Gastroesophageal sphincter (tissue), 4 donors: ENCODE measurements at regions not wholly inside any gene's neighbourhood (a gene's known extent, or its start where the extent isn't known, plus 50 kb on each side); places are given as distances from the start of the nearest gene placed in this dataset.

Source experiments
- ATAC-seq: fragments of 150-250 bp; one replicate; pipeline ENCODE4 v1.9.1; 2016; ENCODE audit warnings: mild to moderate bottlenecking, moderate library complexity
- H3K27ac ChIP-seq, 4 donors: fragments of 200-600 bp; sonication (generic) in 3 of 4; 1 replicate in 3 of 4; 2 replicates in 1 of 4; pipeline ENCODE4 v1.5.1; 2016 to 2019
- H3K27me3 ChIP-seq: fragments of 200-600 bp; sonication (generic); one replicate; pipeline ENCODE4 v1.5.1; 2019
- H3K36me3 ChIP-seq, 2 donors: fragments of 200-600 bp; sonication (generic); one replicate each; pipeline ENCODE4 v1.5.1; 2019; ENCODE audit warnings: control low read depth in 1 of 2
- H3K4me1 ChIP-seq, 3 donors: fragments of 200-600 bp; sonication (generic); 1 replicate in 2 of 3; 2 replicates in 1 of 3; pipeline ENCODE4 v1.5.1; 2016 to 2019; ENCODE audit warnings: control low read depth in 2 of 3
- H3K4me3 ChIP-seq, 2 donors: fragments of 200-600 bp; sonication (generic); one replicate each; pipeline ENCODE4 v1.5.1; 2019; ENCODE audit warnings: mild to moderate bottlenecking in 1 of 2, moderate library complexity in 1 of 2
- H3K9me3 ChIP-seq, 3 donors: fragments of 200-600 bp; sonication (generic); one replicate each; pipeline ENCODE4 v1.5.1; 2017 to 2019; ENCODE audit warnings: control low read depth in 2 of 3
- CTCF ChIP-seq, 4 experiments: fragments of 200-600 bp in 2 of 4; fragments of 450-650 bp in 2 of 4; sonication (generic) in 1 of 4; IDR thresholded peaks; one replicate each; pipeline ENCODE4 v1.5.1; 2017 to 2019; ENCODE audit warnings: antibody characterized with exemption in 4 of 4, mild to moderate bottlenecking in 2 of 4, moderate library complexity in 2 of 4
- EP300 ChIP-seq: sonication (generic); formaldehyde crosslinking; IDR thresholded peaks from one replicate; pipeline ENCODE4 v1.6.1; 2017; ENCODE audit warnings: antibody characterized with exemption, mild to moderate bottlenecking
- POLR2A ChIP-seq, 2 donors: fragments of 450-650 bp; IDR thresholded peaks; one replicate each; pipeline ENCODE4 v1.6.1; 2017; ENCODE audit warnings: antibody characterized with exemption in 2 of 2, mild to moderate bottlenecking in 2 of 2, moderate library complexity in 1 of 2
- POLR2AphosphoS5 ChIP-seq: sonication (generic); formaldehyde crosslinking; IDR thresholded peaks from one replicate; pipeline ENCODE4 v1.6.1; 2017; ENCODE audit warnings: antibody characterized with exemption
- WGBS, 2 donors: methylation state at CpG; one replicate each; pipeline ENCODE4 v1.1.5; 2018; ENCODE audit warnings: low coverage in 1 of 2; 5-methylcytosine and 5-hydroxymethylcytosine counted together

GRCh38 chr11:80327956-80328614 lies 887.3 kb upstream of the TENM4 start:
- no peak overlapping the region for H3K4me3 ChIP-seq
- no peak for ATAC-seq
- no peak overlapping the region for H3K27ac ChIP-seq
- no peaks in the 10 kb centered on the region for H3K9me3 ChIP-seq
- WGBS, 2 donors = 68 to 71% methylated on average over 2 to 4 of the region's 4 CpGs
- H3K4me1 ChIP-seq = no peaks in the 10 kb centered on the region
- no peaks in the 10 kb centered on the region for H3K36me3 ChIP-seq
- TF ChIP-seq POLR2AphosphoS5 (no peak), CTCF (IDR thresholded peaks at IDR 0.05) (no peak), EP300 (no peak)
- no peaks in the 10 kb centered on the region for H3K27me3 ChIP-seq

GRCh38 chr11:80321786-80322185 lies 881.0 kb upstream of the TENM4 start:
- Histone ChIP-seq H3K4me1 (no peaks in the 10 kb centered on the region), H3K36me3 (no peaks in the 10 kb centered on the region), H3K4me3 (no peak overlapping the region), H3K27me3 (no peaks in the 10 kb centered on the region), H3K9me3 (no peaks in the 10 kb centered on the region), H3K27ac (no peak overlapping the region)
- ATAC-seq = no peak
- 35 to 40% methylated on average over 2 of the region's 2 CpGs for WGBS, 2 donors
- TF ChIP-seq EP300 (no peak), POLR2A (IDR thresholded peaks at IDR 0.05) (no peak), POLR2AphosphoS5 (no peak), CTCF (IDR thresholded peaks at IDR 0.05) (no peak)

DNA sequence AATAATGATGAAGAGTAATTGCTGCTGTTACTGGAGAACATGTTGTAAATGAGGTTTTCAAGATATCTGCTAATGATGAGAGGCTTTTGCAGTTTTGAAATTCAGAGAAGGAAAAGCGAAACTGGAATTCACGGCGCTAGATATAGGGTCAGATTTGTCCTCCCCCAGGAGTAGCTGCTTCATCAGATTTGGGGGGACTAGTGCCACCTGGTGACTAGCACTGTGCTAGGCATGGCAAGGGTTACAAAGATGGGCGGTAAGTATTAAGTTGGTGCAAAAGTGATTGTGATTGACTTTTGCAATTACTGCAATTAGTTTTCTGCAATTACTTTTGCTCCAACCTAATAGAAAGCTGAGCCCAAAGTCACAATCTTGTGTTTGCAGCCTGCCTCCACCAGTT lies 879.9 kb upstream of the TENM4 start:
- Histone ChIP-seq H3K36me3 (no peaks in the 10 kb centered on the region), H3K4me3 (no peak overlapping the region), H3K4me1 (no peaks in the 10 kb centered on the region), H3K27ac (no peak overlapping the region), H3K27me3 (no peaks in the 10 kb centered on the region), H3K9me3 (no peaks in the 10 kb centered on the region)
- TF ChIP-seq EP300 (no peak), POLR2AphosphoS5 (no peak), POLR2A (IDR thresholded peaks at IDR 0.05) (no peak), CTCF (IDR thresholded peaks at IDR 0.05) (no peak)
- WGBS, 2 donors = 79 to 83% methylated on average over 3 to 4 of the region's 4 CpGs
- no peak for ATAC-seq

DNA sequence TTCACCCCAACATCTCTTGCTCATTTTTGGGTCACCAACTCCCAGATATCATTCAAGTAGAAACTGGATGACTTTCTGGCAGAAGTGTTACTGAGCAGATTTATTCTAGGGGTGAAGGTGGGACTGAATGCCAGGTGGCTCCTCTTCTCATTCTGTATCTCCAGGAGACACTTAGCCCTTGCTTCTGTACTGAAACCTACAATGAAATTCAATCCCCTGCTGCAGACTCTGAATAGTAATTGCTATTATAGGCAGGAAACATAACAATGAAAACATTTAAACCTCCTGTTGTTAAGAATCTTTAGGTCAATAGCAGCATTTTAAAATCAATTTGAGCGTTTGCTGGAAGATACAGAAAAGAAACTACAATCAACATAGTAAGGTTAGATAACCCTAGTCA lies 879.4 kb upstream of the TENM4 start:
- TF ChIP-seq POLR2A (IDR thresholded peaks at IDR 0.05) (no peak), CTCF (IDR thresholded peaks at IDR 0.05) (no peak), EP300 (no peak), POLR2AphosphoS5 (no peak)
- WGBS, 2 donors = 93 to 100% methylated on average over 1 of the region's 1 CpG
- ATAC-seq = no peak

GRCh38 chr11:80317612-80318011 lies 876.8 kb upstream of the TENM4 start:
- TF ChIP-seq CTCF (IDR thresholded peaks at IDR 0.05) (no peak), EP300 (no peak), POLR2AphosphoS5 (no peak), POLR2A (IDR thresholded peaks at IDR 0.05) (no peak)
- 90 to 94% methylated on average over 1 of the region's 1 CpG for WGBS, 2 donors
- no peaks in the 10 kb centered on the region for H3K4me1 ChIP-seq
- no peak for ATAC-seq
- H3K4me3 ChIP-seq = no peak overlapping the region
- no peak overlapping the region for H3K27ac ChIP-seq
- H3K27me3 ChIP-seq = no peaks in the 10 kb centered on the region
- H3K36me3 ChIP-seq = no peaks in the 10 kb centered on the region
- H3K9me3 ChIP-seq = no peaks in the 10 kb centered on the region

More for the DNA sequence above, 879.4 kb upstream of the TENM4 start:
- Histone ChIP-seq H3K4me1 (no peaks in the 10 kb centered on the region), H3K4me3 (no peak overlapping the region), H3K9me3 (no peaks in the 10 kb centered on the region), H3K27ac (no peak overlapping the region), H3K27me3 (no peaks in the 10 kb centered on the region), H3K36me3 (no peaks in the 10 kb centered on the region)
